ENCODE measurements at regions not wholly inside any gene's neighbourhood (a gene's known extent, or its start where the extent isn't known, plus 50 kb on each side); places are given as distances from the start of the nearest gene placed in this dataset.

DNA sequence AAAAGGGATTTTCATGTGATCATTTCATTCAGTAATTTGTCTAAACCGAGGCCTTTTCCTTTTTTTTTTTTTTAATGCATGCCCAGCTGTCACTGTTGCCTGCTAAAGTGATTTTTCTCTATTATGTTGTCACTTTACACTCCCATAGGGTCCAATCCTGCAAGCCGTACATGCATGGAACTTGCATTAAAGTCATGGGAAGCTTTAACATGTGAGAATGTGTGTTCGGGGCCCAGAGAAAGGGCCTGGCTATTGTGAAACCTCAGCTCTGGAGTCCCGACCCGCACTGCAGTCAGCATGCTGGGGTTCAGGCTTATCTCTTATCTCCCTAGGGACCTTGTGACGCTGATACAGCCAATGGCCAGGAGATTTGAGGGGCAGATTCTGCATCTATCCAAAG lies 474.6 kb downstream of the SLC4A3 start:
- intact Hi-C loops (cut with micrococcal nuclease), result no loop called here

DNA sequence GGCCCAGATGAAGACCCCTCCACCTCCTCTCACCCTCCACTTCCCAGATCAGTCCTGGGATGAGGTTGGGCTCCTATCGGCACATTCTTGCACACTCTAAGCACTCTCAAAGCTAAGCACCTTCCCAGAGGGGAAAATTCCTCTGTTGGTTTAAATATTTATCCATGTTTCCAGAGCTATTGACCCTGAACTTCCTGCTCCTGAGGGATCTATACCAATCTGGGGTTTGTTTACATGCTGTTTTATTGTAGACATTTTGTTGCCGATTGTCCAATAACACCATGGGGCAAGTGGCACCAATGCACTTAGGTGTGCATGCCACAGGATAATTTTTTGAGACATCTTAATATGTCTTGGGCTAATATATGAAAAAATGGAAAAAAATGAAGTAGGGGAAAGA lies 476.2 kb downstream of the SLC4A3 start:
- intact Hi-C loops (cut with micrococcal nuclease), result no loop called here

GRCh38 chr2:220104871-220105351 lies 477.5 kb downstream of the SLC4A3 start:
- intact Hi-C loops (cut with micrococcal nuclease), result no loop called here

DNA sequence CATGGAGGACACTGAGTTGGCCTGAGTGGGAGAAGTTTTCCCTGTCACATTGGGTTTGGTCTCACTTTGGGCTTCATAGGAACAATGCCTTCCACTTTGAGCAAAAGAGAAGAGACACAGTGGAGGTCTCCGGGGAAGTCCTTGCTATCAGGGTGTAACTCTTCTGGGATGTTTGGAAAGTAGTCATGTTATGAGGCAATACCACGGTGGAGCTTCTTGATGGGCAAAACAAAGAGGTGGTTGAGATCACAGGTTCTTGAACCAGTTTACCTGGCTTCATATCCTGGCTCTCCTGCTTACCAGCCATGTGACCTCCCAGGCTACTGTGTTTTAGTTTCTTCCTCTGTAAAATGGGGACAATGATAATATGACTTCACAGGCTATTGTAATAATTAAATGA lies 478.6 kb downstream of the SLC4A3 start:
- intact Hi-C loops (cut with micrococcal nuclease), result no loop called here

- intact Hi-C loops (cut with micrococcal nuclease), result no loop called here
These were observed 480.0 kb downstream of the SLC4A3 start for GRCh38 chr2:220107380-220107791.

GRCh38 chr2:220114443-220114842 lies 487.0 kb downstream of the SLC4A3 start:
- intact Hi-C loops (cut with micrococcal nuclease), result no loop called here

DNA sequence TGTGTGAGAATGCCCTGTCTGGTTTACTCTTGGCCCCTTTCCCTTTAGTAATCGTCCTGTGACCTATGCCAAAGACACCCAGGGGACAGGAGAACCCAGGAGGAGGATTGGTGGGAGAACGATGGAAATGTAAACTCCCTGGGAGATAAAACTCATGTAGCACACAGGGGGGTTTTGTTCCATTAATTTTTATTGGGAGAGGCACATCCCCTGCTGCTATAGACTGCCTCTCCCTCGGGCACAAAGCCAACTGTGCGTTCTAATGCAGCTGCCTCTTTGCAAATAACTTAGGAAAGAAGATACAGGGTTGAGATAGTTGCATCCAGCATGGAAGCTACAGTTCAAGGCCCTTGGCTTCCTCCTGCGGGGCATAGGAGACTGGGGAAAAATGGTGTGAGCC lies 489.6 kb downstream of the SLC4A3 start:
- intact Hi-C loops (cut with micrococcal nuclease), result no loop called here

DNA sequence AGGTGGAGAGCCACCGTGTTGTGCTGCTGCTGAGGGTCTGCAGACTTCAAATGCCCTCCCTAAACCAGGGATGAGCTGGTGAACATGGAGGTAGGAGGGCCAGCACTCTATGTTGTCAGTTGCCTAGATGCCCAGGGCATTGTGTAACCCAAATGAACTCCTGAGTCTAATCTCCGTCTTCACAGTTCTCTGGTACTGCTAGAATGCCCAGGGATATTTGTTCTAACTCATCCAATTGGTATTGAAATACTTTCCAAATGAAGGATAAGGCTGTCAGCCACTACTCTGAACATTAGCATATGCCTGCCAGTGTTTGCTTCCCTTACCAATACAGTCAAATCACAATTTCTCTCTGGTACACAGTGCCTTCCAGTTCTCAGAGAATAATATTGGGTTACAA lies 492.6 kb downstream of the SLC4A3 start:
- intact Hi-C loops (cut with micrococcal nuclease), result no loop called here

GRCh38 chr2:220123751-220124150 lies 496.3 kb downstream of the SLC4A3 start:
- intact Hi-C loops (cut with micrococcal nuclease), result no loop called here

DNA sequence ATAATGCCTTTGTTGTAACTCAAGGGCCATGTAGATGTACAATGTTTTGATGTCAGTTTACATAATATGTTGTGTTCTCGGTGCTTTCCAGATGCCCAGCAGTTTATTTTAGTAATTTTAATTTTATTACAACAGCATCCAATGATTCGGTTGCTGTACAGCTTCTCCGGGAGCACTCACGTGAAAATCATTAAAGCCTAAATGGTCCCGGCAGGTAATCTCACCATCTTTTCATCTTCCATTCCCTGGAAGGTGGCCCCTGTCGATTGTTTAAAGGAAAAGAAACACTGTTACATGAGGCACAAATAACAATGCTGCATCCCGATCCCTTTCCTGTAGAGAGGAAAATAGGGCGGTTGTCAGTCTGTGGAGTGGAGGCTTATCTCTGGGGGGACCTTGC lies 498.1 kb downstream of the SLC4A3 start:
- intact Hi-C loops (cut with micrococcal nuclease), result no loop called here

GRCh38 chr2:220127311-220127710 lies 499.9 kb downstream of the SLC4A3 start:
- intact Hi-C loops (cut with micrococcal nuclease), result no loop called here

GRCh38 chr2:220127876-220128275 lies 500.4 kb downstream of the SLC4A3 start:
- intact Hi-C loops (cut with micrococcal nuclease), result no loop called here

- intact Hi-C loops (cut with micrococcal nuclease), result no loop called here
These were observed 502.0 kb downstream of the SLC4A3 start for GRCh38 chr2:220129391-220129790.

GRCh38 chr2:220134756-220135534 lies 507.5 kb downstream of the SLC4A3 start:
- intact Hi-C loops (cut with micrococcal nuclease), result no loop called here

DNA sequence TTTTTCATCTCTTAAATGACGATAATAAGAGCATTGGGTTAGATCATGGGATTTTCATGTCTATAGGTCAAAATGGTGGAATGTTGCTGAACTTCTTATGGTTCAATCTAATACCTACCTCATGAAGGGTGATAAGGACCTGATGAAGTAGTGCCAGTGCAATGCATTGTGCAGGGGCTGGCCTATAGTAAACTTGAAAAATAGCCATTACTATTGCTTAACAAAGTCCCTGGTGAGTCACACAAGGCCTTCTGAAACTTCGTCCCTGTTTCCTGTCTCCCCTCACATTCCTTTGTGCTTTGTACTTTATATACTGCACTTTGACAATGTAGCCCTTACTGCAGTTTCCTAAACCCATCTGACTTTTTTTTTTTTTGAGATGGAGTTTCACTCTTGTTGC lies 515.9 kb downstream of the SLC4A3 start:
- intact Hi-C loops (cut with micrococcal nuclease), result no loop called here

DNA sequence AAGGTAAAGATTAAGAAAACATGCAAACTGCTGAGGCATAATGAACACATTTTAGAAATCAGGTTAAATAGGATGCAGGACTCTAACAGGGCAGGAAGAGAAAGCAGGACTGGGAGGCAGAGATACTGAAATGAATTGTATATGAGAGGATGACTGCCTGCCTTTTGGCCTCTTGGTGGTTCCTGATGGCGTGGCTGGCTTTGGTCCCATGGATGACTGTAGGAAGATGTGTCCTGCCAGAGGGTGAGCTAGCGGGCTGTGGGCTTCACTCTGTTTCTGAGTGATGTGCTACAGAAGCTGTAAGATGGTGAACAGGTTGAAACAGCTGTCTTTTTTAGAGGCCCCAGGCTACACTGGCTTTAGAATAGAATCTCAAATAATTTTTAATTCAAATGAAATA lies 517.0 kb downstream of the SLC4A3 start:
- intact Hi-C loops (cut with micrococcal nuclease), result no loop called here

DNA sequence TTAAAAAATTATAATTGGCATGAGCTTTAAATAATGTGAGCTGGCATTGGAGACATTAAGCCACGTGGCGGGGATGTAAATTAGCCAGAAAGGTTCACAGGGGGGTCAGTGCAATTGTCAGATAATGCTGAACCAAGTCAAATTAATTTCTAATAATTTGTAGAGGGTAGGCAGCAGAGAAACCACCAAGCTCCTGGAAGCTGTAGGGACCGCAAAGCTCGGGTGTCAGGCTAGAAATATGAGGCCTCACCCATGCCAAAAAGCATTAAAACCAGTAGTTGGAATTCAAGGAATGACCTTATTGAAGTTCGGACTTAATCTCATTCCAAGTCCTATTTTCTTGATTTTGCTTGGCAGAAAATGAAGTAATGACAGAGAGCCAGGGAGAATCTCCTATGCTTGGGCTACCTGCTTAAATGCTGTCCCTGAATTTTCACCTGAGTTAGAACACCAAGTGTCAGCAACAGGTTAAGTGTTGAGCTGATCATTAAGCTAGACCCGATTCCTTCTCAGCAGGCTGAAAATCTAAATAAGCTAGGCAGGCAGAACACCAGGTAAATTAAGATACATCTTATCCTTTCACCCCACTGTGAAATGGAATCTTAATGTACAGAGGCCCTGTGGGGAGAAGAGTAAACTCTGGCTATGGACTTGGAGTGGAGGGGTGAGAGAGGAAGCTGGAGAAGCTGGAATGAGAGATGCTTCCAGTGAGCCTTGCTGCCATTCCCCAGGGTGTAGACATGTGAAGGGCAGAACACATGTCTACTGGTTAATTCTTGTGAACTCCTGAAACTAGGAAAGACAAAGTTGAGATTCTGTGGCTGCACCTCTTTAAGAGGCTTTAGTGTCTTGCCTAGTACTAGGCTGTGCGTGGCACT lies 520.0 kb downstream of the SLC4A3 start:
- intact Hi-C loops (cut with micrococcal nuclease), result no loop called here

DNA sequence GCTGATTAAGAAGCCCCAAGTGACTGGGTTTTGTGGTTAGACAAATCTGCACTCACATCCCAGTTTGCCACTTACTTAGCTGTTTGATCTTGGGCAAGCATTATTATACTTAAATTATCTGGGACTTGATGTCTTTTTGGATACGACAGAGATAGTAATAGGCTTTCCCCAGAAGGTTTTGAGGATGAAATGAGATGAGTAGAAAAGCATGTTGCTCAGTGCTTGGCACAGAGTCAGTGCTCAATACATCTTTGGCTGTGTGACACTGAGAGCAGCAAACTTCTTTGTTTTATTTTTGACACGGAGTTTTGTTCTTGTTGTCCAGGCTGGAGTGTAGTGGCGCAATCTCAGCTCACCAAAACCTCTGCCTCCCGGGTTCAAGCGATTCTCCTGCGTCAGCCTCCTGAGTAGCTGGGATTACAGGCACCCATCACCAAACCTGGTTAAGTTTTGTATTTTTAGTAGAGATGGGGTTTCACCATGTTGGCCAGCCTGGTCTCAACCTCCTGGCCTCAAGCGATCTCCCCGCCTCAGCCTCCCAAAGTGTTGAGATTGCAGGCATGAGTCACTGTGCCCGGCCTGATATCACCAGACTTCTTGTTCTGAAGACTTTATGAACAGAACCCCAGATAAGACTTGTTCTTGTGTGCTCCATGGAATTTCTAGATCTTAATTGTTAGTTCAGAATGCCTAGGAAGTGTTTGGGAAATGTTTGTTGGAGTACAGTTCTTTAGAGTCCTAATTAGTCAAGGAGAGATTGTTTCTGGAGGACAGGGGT lies 521.2 kb downstream of the SLC4A3 start:
- intact Hi-C loops (cut with micrococcal nuclease), result no loop called here

GRCh38 chr2:220151341-220151740 lies 523.9 kb downstream of the SLC4A3 start:
- intact Hi-C loops (cut with micrococcal nuclease), result no loop called here

DNA sequence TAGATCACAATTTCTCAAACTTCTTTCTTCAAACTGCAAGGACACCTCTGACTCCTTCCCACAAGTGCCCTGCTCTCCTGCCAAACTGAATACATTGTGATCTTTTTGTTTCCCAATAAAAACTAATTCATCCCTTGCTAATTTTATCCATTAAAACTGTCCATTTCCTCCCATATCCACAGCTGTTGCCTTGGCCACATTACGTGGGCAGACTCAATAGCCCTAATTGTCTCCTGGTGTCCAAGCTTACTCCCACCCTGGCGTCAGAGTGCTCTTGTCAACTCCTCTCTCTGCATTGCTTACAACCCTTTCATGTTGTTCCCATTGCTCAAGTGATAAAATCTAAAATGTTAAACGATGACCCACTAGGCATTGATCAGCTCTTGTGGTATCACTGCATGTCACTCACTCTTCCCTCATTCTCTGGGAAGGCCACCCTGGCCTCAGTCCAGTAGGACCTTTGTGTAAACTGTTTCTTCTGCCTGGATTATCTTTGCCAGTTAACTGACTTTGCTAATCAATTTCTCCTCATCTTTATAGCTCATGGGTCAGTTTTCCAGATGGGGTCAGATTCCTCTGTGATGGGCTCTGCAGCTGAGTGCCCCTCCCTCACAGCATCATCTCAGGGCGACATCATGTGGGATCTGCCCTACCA lies 525.0 kb downstream of the SLC4A3 start:
- intact Hi-C loops (cut with micrococcal nuclease), result no loop called here

- intact Hi-C loops (cut with micrococcal nuclease), result no loop called here
These were observed 525.7 kb downstream of the SLC4A3 start for GRCh38 chr2:220153118-220153517.
